ENCODE measurements at regions not wholly inside any gene's neighbourhood (a gene's known extent, or its start where the extent isn't known, plus 50 kb on each side); places are given as distances from the start of the nearest gene placed in this dataset.

DNA sequence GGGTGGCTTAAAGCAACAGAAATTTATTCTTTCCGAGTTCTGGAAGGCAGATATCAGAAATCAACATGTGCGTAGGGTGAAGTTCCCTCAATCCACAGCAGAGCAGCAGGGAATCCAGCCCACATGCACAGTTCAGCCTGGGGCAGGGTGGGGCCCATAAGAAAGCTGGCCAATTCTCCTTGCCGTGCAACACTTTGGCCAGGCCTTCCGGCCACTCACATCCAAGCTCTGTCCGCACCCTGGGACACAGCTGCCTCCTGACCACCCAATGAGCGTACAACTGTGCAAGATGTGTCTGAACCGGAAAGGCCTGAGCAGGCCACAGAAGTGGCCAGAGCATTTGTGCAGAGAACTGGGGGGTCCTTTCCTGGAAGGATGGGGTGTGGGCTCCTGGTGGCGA, 274.9 kb downstream of the GADD45G start:
- CTCF ChIA-PET: interaction anchor here (1.7 to 1.9 kb wide), 2 partner anchors 277 to 282 kb away, joined by 7 to 15 read pairs; no protein-coding TSS in a partner anchor
- Histone ChIP-seq H3K9ac (ENCODE audit: control insufficient read depth, insufficient read depth, low read length) (no peak overlapping the region), H3K4me2 (ENCODE audit: control insufficient read depth, insufficient read depth) (no peak overlapping the region), H3K79me2 (ENCODE audit: control insufficient read depth, insufficient read depth, low read length) (no peaks in the 10 kb centered on the region), H3K4me1 (ENCODE audit: control insufficient read depth, insufficient read depth, low read length) (no peaks in the 10 kb centered on the region), H3K27me3 (replicated peaks in 1 of 2; ENCODE audit: control insufficient read depth in 2 of 2, insufficient read depth in 2 of 2, low read length in 1 of 2) (peaks cover 0 to 3% of the 10 kb centered on the region in 2 experiments; a peak in 3 of 4 replicates), H4K20me1 (ENCODE audit: control insufficient read depth, insufficient read depth) (no peaks in the 10 kb centered on the region), H3K9me3 (replicated peaks; ENCODE audit: control insufficient read depth, insufficient read depth, low read length) (no peaks in the 10 kb centered on the region), H3K36me3 (ENCODE audit: control insufficient read depth in 2 of 2, insufficient read depth in 2 of 2, low read length in 1 of 2) (no peaks in the 10 kb centered on the region), H3K4me3 (no peak overlapping the region), H3K27ac (ENCODE audit: control insufficient read depth, insufficient read depth) (no peak overlapping the region), H2AFZ (ENCODE audit: control insufficient read depth, low read depth, low read length) (no peak overlapping the region)
- FAIRE-seq: no peak
- POLR2A ChIA-PET: no interaction called here
- RAD21 ChIA-PET (ENCODE audit: unreplicated experiment): interaction anchor here (0.8 to 2.5 kb wide), 2 partner anchors 97 to 277 kb away, joined by 3 to 14 read pairs; no protein-coding TSS in a partner anchor
- WGBS (ENCODE audit: insufficient coverage, insufficient replicate concordance, low lambda C conversion rate, missing lambda C conversion rate): 80% methylated on average over 8 of the region's 8 CpGs
- in situ Hi-C loops (cut with MboI): no loop called here
- intact Hi-C loops (cut with micrococcal nuclease; ENCODE audit: unreplicated experiment): no loop called here
- TF ChIP-seq EZH2 (IDR thresholded peaks at IDR 0.05; ENCODE audit: borderline replicate concordance, control insufficient read depth, low read depth, low read length): no peak
- TF ChIP-seq, protein P1, sequence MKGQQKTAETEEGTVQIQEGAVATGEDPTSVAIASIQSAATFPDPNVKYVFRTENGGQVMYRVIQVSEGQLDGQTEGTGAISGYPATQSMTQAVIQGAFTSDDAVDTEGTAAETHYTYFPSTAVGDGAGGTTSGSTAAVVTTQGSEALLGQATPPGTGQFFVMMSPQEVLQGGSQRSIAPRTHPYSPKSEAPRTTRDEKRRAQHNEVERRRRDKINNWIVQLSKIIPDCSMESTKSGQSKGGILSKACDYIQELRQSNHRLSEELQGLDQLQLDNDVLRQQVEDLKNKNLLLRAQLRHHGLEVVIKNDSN (IDR thresholded peaks at IDR 0.05; ENCODE audit: borderline replicate concordance, extremely low read length, insufficient read depth, low read depth, low read length): no peak
- TF ChIP-seq MTA2 (IDR thresholded peaks at IDR 0.05; ENCODE audit: low read depth): no peak
- TF ChIP-seq DPF2 (IDR thresholded peaks at IDR 0.05): no peak
- TF ChIP-seq YY1 (IDR thresholded peaks at IDR 0.05; ENCODE audit: low read depth, low read length): no peak
- TF ChIP-seq EGR1 (IDR thresholded peaks at IDR 0.05; ENCODE audit: borderline replicate concordance in 1 of 2, low read depth in 2 of 2, low read length in 2 of 2): no peak
- TF ChIP-seq ZSCAN29 (IDR thresholded peaks at IDR 0.05): no peak
- TF ChIP-seq, protein P2, sequence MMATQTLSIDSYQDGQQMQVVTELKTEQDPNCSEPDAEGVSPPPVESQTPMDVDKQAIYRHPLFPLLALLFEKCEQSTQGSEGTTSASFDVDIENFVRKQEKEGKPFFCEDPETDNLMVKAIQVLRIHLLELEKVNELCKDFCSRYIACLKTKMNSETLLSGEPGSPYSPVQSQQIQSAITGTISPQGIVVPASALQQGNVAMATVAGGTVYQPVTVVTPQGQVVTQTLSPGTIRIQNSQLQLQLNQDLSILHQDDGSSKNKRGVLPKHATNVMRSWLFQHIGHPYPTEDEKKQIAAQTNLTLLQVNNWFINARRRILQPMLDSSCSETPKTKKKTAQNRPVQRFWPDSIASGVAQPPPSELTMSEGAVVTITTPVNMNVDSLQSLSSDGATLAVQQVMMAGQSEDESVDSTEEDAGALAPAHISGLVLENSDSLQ (IDR thresholded peaks at IDR 0.05): no peak
- TF ChIP-seq, protein P3, sequence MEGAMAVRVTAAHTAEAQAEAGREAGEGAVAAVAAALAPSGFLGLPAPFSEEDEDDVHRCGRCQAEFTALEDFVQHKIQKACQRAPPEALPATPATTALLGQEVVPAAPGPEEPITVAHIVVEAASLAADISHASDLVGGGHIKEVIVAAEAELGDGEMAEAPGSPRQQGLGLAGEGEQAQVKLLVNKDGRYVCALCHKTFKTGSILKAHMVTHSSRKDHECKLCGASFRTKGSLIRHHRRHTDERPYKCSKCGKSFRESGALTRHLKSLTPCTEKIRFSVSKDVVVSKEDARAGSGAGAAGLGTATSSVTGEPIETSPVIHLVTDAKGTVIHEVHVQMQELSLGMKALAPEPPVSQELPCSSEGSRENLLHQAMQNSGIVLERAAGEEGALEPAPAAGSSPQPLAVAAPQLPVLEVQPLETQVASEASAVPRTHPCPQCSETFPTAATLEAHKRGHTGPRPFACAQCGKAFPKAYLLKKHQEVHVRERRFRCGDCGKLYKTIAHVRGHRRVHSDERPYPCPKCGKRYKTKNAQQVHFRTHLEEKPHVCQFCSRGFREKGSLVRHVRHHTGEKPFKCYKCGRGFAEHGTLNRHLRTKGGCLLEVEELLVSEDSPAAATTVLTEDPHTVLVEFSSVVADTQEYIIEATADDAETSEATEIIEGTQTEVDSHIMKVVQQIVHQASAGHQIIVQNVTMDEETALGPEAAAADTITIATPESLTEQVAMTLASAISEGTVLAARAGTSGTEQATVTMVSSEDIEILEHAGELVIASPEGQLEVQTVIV (IDR thresholded peaks at IDR 0.05; ENCODE audit: borderline replicate concordance, partially characterized antibody): no peak
- TF ChIP-seq SUPT20H (IDR thresholded peaks at IDR 0.05; ENCODE audit: borderline replicate concordance, control insufficient read depth, low read depth, low read length): no peak
- no peak for TF ChIP-seq SRF (IDR thresholded peaks at IDR 0.05; ENCODE audit: low read depth in 2 of 2, low read length in 2 of 2)
- no peak for TF ChIP-seq KLF5 (IDR thresholded peaks at IDR 0.05; ENCODE audit: partially characterized antibody)
- no peak for TF ChIP-seq ZBTB4 (CRISPR knock-in tag; IDR thresholded peaks at IDR 0.05)
- TF ChIP-seq ZBED1 (IDR thresholded peaks at IDR 0.05; ENCODE audit: borderline replicate concordance): no peak
- no peak for TF ChIP-seq ZNF274 (IDR thresholded peaks at IDR 0.05; ENCODE audit: insufficient read depth, insufficient read length)
- no peak for TF ChIP-seq MYC (IDR thresholded peaks at IDR 0.05; ENCODE audit: insufficient read depth, insufficient read length, insufficient replicate concordance, low read length, severe bottlenecking)
- no peak for DNase-seq (ENCODE audit: low read depth, low spot score)
- no TSS peak for BruUV-seq (replicated peaks)
- SMC1A ChIA-PET (ENCODE audit: uncharacterized antibody, unreplicated experiment): interaction anchor here (0.9 to 1.3 kb wide), 3 partner anchors 272 to 279 kb away, joined by 3 to 4 read pairs (median 3); no protein-coding TSS in a partner anchor
- ATAC-seq: no peak
